Mesodermal cell (in vitro differentiated cells): ENCODE measurements at regions not wholly inside any gene's neighbourhood (a gene's known extent, or its start where the extent isn't known, plus 50 kb on each side); places are given as distances from the start of the nearest gene placed in this dataset.

Experiments
- H3K27ac ChIP-seq: 2 replicates; pipeline ENCODE4 v1.7.0; 2013; ENCODE audit warnings: mild to moderate bottlenecking, low read depth, low read length, moderate library complexity; ENCODE audit not compliant: severe bottlenecking
- H3K36me3 ChIP-seq: 2 replicates; pipeline ENCODE4 v1.7.1; 2013; ENCODE audit warnings: mild to moderate bottlenecking, low read length, moderate library complexity; ENCODE audit not compliant: control insufficient read depth, insufficient read depth
- H3K4me1 ChIP-seq: one replicate; pipeline ENCODE4 v1.7.1; 2013; ENCODE audit warnings: mild to moderate bottlenecking, low read length; ENCODE audit not compliant: insufficient read depth, control insufficient read depth, poor library complexity, severe bottlenecking
- H3K4me3 ChIP-seq: 2 replicates; pipeline ENCODE4 v1.7.0; 2013; ENCODE audit warnings: low read length, control low read depth, mild to moderate bottlenecking; ENCODE audit not compliant: insufficient read depth, poor library complexity, severe bottlenecking; ENCODE audit errors: extremely low read depth
- H3K9me3 ChIP-seq: 2 replicates; pipeline ENCODE4 v1.7.1; 2013; ENCODE audit warnings: mild to moderate bottlenecking, low read length, moderate library complexity; ENCODE audit not compliant: control insufficient read depth
- WGBS, 2 experiments: methylation state at CpG; one replicate each; pipeline ENCODE4 v1.1.5; 2013; ENCODE audit warnings: missing lambda C conversion rate in 2 of 2; ENCODE audit not compliant: insufficient coverage in 2 of 2; 5-methylcytosine and 5-hydroxymethylcytosine counted together

- H3K9me3 ChIP-seq = no peaks in the 10 kb centered on the region
- no peaks in the 10 kb centered on the region for H3K4me1 ChIP-seq
- WGBS, 2 experiments = 83 to 90% methylated on average over 1 of the region's 1 CpG
These were observed 55.1 kb upstream of the GCFC2 start for GRCh38 chr2:75765798-75766197.

GRCh38 chr2:75764611-75765010 is 53.9 kb upstream of the GCFC2 start:
- WGBS, 2 experiments = 84 to 90% methylated on average over 2 to 3 of the region's 3 CpGs
- Histone ChIP-seq H3K9me3 (no peaks in the 10 kb centered on the region), H3K36me3 (no peaks in the 10 kb centered on the region), H3K27ac (no peak overlapping the region), H3K4me1 (no peaks in the 10 kb centered on the region), H3K4me3 (no peak overlapping the region)

More at GRCh38 chr2:75765798-75766197, 55.1 kb upstream of the GCFC2 start:
- Histone ChIP-seq H3K4me3 (no peak overlapping the region), H3K36me3 (no peaks in the 10 kb centered on the region), H3K27ac (no peak overlapping the region)
